GM23338 (cell line): ENCODE measurements at regions not wholly inside any gene's neighbourhood (a gene's known extent, or its start where the extent isn't known, plus 50 kb on each side); places are given as distances from the start of the nearest gene placed in this dataset.

ENCODE experiments used
- ATAC-seq: fragments of 200-7000 bp; cut with Tn5 transposase; 3 replicates; pipeline ENCODE4 v1.9.1; 2020
- DNase-seq: peaks from one replicate; pipeline ENCODE4 v3.0.0-alpha.2; 2015; ENCODE audit warnings: low spot score
- H2AFZ ChIP-seq: fragments of 200-600 bp; sonication (generic); 2 replicates; pipeline ENCODE4 v1.8.0; 2016; ENCODE audit warnings: antibody characterized with exemption, mild to moderate bottlenecking, moderate library complexity
- H3F3A ChIP-seq: fragments of 200-600 bp; sonication (generic); replicated peaks from 2 replicates; pipeline ENCODE4 v1.8.0; 2017; ENCODE audit warnings: antibody characterized with exemption, mixed run types, low read depth
- H3K27ac ChIP-seq: fragments of 200-600 bp; sonication (generic); 2 replicates; pipeline ENCODE4 v1.6.1; 2016; ENCODE audit warnings: low read depth
- H3K27me3 ChIP-seq: fragments of 200-600 bp; sonication (generic); 2 replicates; pipeline ENCODE4 v1.8.0; 2016; ENCODE audit warnings: mild to moderate bottlenecking, mixed run types, moderate library complexity; ENCODE audit not compliant: insufficient read depth
- H3K36me3 ChIP-seq: fragments of 200-600 bp; sonication (generic); 2 replicates; pipeline ENCODE4 v1.8.0; 2016; ENCODE audit warnings: mild to moderate bottlenecking; ENCODE audit not compliant: insufficient read depth
- H3K4me1 ChIP-seq: fragments of 200-600 bp; sonication (generic); 2 replicates; pipeline ENCODE4 v1.8.0; 2016; ENCODE audit warnings: mild to moderate bottlenecking, moderate library complexity; ENCODE audit not compliant: insufficient read depth
- H3K4me2 ChIP-seq: fragments of 200-600 bp; sonication (generic); 2 replicates; pipeline ENCODE4 v1.7.1; 2017; ENCODE audit warnings: mixed run types
- H3K4me3 ChIP-seq: fragments of 200-600 bp; sonication (generic); 2 replicates; pipeline ENCODE4 v1.6.1; 2016; ENCODE audit warnings: mixed run types
- H3K79me2 ChIP-seq: fragments of 200-600 bp; sonication (generic); replicated peaks from 2 replicates; pipeline ENCODE4 v1.8.0; 2017; ENCODE audit warnings: mild to moderate bottlenecking; ENCODE audit not compliant: insufficient read depth
- H3K9me2 ChIP-seq: fragments of 200-600 bp; sonication (generic); 2 replicates; pipeline ENCODE4 v1.8.0; 2017; ENCODE audit not compliant: insufficient read depth
- H4K20me1 ChIP-seq: fragments of 200-600 bp; sonication (generic); replicated peaks from 2 replicates; pipeline ENCODE4 v1.8.0; 2017; ENCODE audit warnings: mild to moderate bottlenecking; ENCODE audit not compliant: insufficient read depth
- H3K27ac Mint-ChIP-seq: 2 replicates; pipeline ENCODE4 v1.8.0; 2020; ENCODE audit warnings: inconsistent platforms, mild to moderate bottlenecking, moderate library complexity, mixed read lengths
- H3K27me3 Mint-ChIP-seq: 3 replicates; pipeline ENCODE4 v1.8.0; 2022; ENCODE audit warnings: low read depth, mild to moderate bottlenecking, moderate library complexity, mixed read lengths, inconsistent platforms; ENCODE audit not compliant: insufficient read depth, poor library complexity
- H3K36me3 Mint-ChIP-seq: 3 replicates; pipeline ENCODE4 v1.8.0; 2021; ENCODE audit warnings: low read depth, mild to moderate bottlenecking, inconsistent platforms, moderate library complexity, mixed read lengths
- H3K4me1 Mint-ChIP-seq: 3 replicates; pipeline ENCODE4 v1.8.0; 2020; ENCODE audit warnings: mild to moderate bottlenecking, inconsistent platforms, mixed read lengths
- H3K4me3 Mint-ChIP-seq: 3 replicates; pipeline ENCODE4 v1.8.0; 2021; ENCODE audit warnings: moderate library complexity, mild to moderate bottlenecking, inconsistent platforms, mixed read lengths
- H3K9me3 Mint-ChIP-seq: 3 replicates; pipeline ENCODE4 v1.8.0; 2020; ENCODE audit warnings: moderate library complexity, mild to moderate bottlenecking, inconsistent platforms, mixed read lengths
- CREB1 ChIP-seq: fragments of 250-450 bp; sonication (Bioruptor Pico); IDR thresholded peaks from 2 replicates; pipeline ENCODE4 v1.5.0; 2020; ENCODE audit warnings: low read depth, mild to moderate bottlenecking, moderate library complexity
- EZH2 ChIP-seq: fragments of 200-600 bp; sonication (generic); IDR thresholded peaks from one replicate; pipeline ENCODE4 v1.8.0; 2017; ENCODE audit warnings: antibody characterized with exemption, mild to moderate bottlenecking, low read depth; ENCODE audit not compliant: unreplicated experiment
- EZH2phosphoT487 ChIP-seq: fragments of 200-600 bp; sonication (generic); IDR thresholded peaks from one replicate; pipeline ENCODE4 v1.8.1; 2018; ENCODE audit warnings: antibody characterized with exemption; ENCODE audit not compliant: unreplicated experiment
- JUNB ChIP-seq: IDR thresholded peaks from one replicate; pipeline ENCODE4 v1.6.1; 2016; ENCODE audit warnings: antibody characterized with exemption; ENCODE audit not compliant: unreplicated experiment
- NANOG ChIP-seq: IDR thresholded peaks from 2 replicates; pipeline ENCODE4 v1.6.1; 2016; ENCODE audit warnings: antibody characterized with exemption, borderline replicate concordance
- POLR2AphosphoS5 ChIP-seq: IDR thresholded peaks from 2 replicates; pipeline ENCODE4 v1.6.1; 2016; ENCODE audit warnings: antibody characterized with exemption, low read depth
- STAT1 ChIP-seq: IDR thresholded peaks from one replicate; pipeline ENCODE4 v1.6.1; 2016; ENCODE audit warnings: antibody characterized with exemption; ENCODE audit not compliant: unreplicated experiment
- ZNF114 ChIP-seq: fragments of 250-450 bp; sonication (Bioruptor Pico); IDR thresholded peaks from 2 replicates; pipeline ENCODE4 v1.5.0; 2020; ENCODE audit warnings: mild to moderate bottlenecking, moderate library complexity
- ZNF331 ChIP-seq: fragments of 250-450 bp; sonication (Bioruptor Pico); IDR thresholded peaks from 2 replicates; pipeline ENCODE4 v1.5.0; 2020; ENCODE audit warnings: low read depth, mild to moderate bottlenecking, moderate library complexity
- TF ChIP-seq, protein P1 (sequence below), 2 experiments: fragments of 200-600 bp in 1 of 2; sonication (generic) in 1 of 2; conservative IDR thresholded peaks; 2 replicates each; pipeline versions ENCODE4 v1.5.1 to v1.6.1; 2016 to 2017; ENCODE audit warnings: antibody characterized with exemption in 2 of 2, low read depth in 2 of 2, mild to moderate bottlenecking in 2 of 2, moderate library complexity in 1 of 2
- TF ChIP-seq, protein P2 (sequence below): IDR thresholded peaks from 2 replicates; pipeline ENCODE4 v1.6.1; 2016; ENCODE audit warnings: antibody characterized with exemption
- TF ChIP-seq, protein P3 (sequence below): fragments of 250-450 bp; sonication (Bioruptor Pico); IDR thresholded peaks from 2 replicates; pipeline ENCODE4 v1.5.0; 2020; ENCODE audit warnings: mild to moderate bottlenecking, moderate library complexity
- TF ChIP-seq, protein P4 (sequence below): IDR thresholded peaks from one replicate; pipeline ENCODE4 v1.6.1; 2018; ENCODE audit warnings: antibody characterized with exemption; ENCODE audit not compliant: unreplicated experiment

DNA sequence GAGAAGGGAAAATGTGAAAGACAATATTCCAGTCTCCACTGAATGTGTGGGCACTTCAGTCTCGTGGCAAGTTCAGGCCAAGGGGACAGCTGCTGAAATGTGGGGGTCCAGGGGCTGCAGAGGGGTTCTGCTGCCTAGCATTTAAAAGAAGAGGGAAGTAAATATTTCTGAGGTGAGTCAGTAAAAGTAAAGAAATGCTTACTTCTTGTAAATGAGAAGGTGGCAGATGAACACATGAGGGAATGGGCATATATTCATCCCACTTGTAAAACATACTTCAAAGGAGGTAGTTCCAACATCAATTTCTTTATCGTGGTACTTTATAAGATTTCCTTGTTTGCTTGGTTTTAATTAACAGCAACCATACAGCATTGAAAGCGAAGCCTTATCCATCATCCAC, 63.1 kb upstream of the HIVEP3 start:
- H3K4me1 Mint-ChIP-seq = peaks cover 18% of the 10 kb centered on the region
- TF ChIP-seq, protein P1, sequence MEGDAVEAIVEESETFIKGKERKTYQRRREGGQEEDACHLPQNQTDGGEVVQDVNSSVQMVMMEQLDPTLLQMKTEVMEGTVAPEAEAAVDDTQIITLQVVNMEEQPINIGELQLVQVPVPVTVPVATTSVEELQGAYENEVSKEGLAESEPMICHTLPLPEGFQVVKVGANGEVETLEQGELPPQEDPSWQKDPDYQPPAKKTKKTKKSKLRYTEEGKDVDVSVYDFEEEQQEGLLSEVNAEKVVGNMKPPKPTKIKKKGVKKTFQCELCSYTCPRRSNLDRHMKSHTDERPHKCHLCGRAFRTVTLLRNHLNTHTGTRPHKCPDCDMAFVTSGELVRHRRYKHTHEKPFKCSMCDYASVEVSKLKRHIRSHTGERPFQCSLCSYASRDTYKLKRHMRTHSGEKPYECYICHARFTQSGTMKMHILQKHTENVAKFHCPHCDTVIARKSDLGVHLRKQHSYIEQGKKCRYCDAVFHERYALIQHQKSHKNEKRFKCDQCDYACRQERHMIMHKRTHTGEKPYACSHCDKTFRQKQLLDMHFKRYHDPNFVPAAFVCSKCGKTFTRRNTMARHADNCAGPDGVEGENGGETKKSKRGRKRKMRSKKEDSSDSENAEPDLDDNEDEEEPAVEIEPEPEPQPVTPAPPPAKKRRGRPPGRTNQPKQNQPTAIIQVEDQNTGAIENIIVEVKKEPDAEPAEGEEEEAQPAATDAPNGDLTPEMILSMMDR (conservative IDR thresholded peaks at IDR 0.05; ENCODE audit: low read depth in 2 of 2) = no peak
- no peak for TF ChIP-seq STAT1
- TF ChIP-seq JUNB = no peak
- TF ChIP-seq NANOG = no peak
- TF ChIP-seq, protein P2, sequence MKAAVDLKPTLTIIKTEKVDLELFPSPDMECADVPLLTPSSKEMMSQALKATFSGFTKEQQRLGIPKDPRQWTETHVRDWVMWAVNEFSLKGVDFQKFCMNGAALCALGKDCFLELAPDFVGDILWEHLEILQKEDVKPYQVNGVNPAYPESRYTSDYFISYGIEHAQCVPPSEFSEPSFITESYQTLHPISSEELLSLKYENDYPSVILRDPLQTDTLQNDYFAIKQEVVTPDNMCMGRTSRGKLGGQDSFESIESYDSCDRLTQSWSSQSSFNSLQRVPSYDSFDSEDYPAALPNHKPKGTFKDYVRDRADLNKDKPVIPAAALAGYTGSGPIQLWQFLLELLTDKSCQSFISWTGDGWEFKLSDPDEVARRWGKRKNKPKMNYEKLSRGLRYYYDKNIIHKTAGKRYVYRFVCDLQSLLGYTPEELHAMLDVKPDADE = no peak
- TF ChIP-seq, protein P3, sequence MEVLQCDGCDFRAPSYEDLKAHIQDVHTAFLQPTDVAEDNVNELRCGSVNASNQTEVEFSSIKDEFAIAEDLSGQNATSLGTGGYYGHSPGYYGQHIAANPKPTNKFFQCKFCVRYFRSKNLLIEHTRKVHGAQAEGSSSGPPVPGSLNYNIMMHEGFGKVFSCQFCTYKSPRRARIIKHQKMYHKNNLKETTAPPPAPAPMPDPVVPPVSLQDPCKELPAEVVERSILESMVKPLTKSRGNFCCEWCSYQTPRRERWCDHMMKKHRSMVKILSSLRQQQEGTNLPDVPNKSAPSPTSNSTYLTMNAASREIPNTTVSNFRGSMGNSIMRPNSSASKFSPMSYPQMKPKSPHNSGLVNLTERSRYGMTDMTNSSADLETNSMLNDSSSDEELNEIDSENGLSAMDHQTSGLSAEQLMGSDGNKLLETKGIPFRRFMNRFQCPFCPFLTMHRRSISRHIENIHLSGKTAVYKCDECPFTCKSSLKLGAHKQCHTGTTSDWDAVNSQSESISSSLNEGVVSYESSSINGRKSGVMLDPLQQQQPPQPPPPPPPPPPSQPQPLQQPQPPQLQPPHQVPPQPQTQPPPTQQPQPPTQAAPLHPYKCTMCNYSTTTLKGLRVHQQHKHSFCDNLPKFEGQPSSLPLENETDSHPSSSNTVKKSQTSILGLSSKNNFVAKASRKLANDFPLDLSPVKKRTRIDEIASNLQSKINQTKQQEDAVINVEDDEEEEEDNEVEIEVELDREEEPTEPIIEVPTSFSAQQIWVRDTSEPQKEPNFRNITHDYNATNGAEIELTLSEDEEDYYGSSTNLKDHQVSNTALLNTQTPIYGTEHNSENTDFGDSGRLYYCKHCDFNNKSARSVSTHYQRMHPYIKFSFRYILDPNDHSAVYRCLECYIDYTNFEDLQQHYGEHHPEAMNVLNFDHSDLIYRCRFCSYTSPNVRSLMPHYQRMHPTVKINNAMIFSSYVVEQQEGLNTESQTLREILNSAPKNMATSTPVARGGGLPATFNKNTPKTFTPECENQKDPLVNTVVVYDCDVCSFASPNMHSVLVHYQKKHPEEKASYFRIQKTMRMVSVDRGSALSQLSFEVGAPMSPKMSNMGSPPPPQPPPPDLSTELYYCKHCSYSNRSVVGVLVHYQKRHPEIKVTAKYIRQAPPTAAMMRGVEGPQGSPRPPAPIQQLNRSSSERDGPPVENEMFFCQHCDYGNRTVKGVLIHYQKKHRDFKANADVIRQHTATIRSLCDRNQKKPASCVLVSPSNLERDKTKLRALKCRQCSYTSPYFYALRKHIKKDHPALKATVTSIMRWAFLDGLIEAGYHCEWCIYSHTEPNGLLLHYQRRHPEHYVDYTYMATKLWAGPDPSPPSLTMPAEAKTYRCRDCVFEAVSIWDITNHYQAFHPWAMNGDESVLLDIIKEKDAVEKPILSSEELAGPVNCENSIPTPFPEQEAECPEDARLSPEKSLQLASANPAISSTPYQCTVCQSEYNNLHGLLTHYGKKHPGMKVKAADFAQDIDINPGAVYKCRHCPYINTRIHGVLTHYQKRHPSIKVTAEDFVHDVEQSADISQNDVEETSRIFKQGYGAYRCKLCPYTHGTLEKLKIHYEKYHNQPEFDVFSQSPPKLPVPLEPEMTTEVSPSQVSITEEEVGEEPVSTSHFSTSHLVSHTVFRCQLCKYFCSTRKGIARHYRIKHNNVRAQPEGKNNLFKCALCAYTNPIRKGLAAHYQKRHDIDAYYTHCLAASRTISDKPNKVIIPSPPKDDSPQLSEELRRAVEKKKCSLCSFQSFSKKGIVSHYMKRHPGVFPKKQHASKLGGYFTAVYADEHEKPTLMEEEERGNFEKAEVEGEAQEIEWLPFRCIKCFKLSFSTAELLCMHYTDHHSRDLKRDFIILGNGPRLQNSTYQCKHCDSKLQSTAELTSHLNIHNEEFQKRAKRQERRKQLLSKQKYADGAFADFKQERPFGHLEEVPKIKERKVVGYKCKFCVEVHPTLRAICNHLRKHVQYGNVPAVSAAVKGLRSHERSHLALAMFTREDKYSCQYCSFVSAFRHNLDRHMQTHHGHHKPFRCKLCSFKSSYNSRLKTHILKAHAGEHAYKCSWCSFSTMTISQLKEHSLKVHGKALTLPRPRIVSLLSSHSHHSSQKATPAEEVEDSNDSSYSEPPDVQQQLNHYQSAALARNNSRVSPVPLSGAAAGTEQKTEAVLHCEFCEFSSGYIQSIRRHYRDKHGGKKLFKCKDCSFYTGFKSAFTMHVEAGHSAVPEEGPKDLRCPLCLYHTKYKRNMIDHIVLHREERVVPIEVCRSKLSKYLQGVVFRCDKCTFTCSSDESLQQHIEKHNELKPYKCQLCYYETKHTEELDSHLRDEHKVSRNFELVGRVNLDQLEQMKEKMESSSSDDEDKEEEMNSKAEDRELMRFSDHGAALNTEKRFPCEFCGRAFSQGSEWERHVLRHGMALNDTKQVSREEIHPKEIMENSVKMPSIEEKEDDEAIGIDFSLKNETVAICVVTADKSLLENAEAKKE (CRISPR knock-in tag) = no peak
- TF ChIP-seq EZH2phosphoT487 = no peak
- no peak for TF ChIP-seq POLR2AphosphoS5
- TF ChIP-seq CREB1 (CRISPR knock-in tag) = no peak
- TF ChIP-seq, protein P4, sequence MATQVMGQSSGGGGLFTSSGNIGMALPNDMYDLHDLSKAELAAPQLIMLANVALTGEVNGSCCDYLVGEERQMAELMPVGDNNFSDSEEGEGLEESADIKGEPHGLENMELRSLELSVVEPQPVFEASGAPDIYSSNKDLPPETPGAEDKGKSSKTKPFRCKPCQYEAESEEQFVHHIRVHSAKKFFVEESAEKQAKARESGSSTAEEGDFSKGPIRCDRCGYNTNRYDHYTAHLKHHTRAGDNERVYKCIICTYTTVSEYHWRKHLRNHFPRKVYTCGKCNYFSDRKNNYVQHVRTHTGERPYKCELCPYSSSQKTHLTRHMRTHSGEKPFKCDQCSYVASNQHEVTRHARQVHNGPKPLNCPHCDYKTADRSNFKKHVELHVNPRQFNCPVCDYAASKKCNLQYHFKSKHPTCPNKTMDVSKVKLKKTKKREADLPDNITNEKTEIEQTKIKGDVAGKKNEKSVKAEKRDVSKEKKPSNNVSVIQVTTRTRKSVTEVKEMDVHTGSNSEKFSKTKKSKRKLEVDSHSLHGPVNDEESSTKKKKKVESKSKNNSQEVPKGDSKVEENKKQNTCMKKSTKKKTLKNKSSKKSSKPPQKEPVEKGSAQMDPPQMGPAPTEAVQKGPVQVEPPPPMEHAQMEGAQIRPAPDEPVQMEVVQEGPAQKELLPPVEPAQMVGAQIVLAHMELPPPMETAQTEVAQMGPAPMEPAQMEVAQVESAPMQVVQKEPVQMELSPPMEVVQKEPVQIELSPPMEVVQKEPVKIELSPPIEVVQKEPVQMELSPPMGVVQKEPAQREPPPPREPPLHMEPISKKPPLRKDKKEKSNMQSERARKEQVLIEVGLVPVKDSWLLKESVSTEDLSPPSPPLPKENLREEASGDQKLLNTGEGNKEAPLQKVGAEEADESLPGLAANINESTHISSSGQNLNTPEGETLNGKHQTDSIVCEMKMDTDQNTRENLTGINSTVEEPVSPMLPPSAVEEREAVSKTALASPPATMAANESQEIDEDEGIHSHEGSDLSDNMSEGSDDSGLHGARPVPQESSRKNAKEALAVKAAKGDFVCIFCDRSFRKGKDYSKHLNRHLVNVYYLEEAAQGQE = no peak
- TF ChIP-seq ZNF331 = no peak
- no peak for TF ChIP-seq EZH2
- TF ChIP-seq ZNF114 (CRISPR knock-in tag) = no peak
- Histone ChIP-seq H3F3A (no peaks in the 10 kb centered on the region), H3K79me2 (no peaks in the 10 kb centered on the region), H3K36me3 (no peaks in the 10 kb centered on the region), H3K4me2 (peak overlapping the region; percentile 41; the same call in 1 of the 2 replicates), H3K27ac (no peak overlapping the region), H3K4me1 (peaks cover 14% of the 10 kb centered on the region), H4K20me1 (no peaks in the 10 kb centered on the region), H2AFZ (peak overlapping the region; percentile 95), H3K9me2 (no peaks in the 10 kb centered on the region), H3K27me3 (no peaks in the 10 kb centered on the region), H3K4me3 (no peak overlapping the region)
- H3K4me3 Mint-ChIP-seq = no peak overlapping the region
- H3K9me3 Mint-ChIP-seq = no peaks in the 10 kb centered on the region; the same call in 2 of the 3 replicates
- H3K27ac Mint-ChIP-seq = no peak overlapping the region; the same call in 1 of the 2 replicates
- DNase-seq (no peak), ATAC-seq (no peak)
- peaks cover 7% of the 10 kb centered on the region for H3K27me3 Mint-ChIP-seq
- no peaks in the 10 kb centered on the region for H3K36me3 Mint-ChIP-seq
